Hepatocyte (in vitro differentiated cells): ENCODE measurements at regions not wholly inside any gene's neighbourhood (a gene's known extent, or its start where the extent isn't known, plus 50 kb on each side); places are given as distances from the start of the nearest gene placed in this dataset.

Experiments
- CTCF ChIP-seq: fragments of 200-600 bp; sonication (generic); IDR thresholded peaks from 2 replicates; pipeline ENCODE4 v1.5.1; 2016; ENCODE audit warnings: antibody characterized with exemption, mild to moderate bottlenecking; ENCODE audit not compliant: poor library complexity
- EZH2 ChIP-seq: fragments of 200-600 bp; sonication (generic); IDR thresholded peaks from 2 replicates; pipeline ENCODE4 v1.6.1; 2016; ENCODE audit warnings: antibody characterized with exemption, mild to moderate bottlenecking, borderline replicate concordance
- EZH2phosphoT487 ChIP-seq: fragments of 200-600 bp; sonication (generic); IDR thresholded peaks from one replicate; pipeline ENCODE4 v1.6.1; 2018; ENCODE audit warnings: antibody characterized with exemption, mild to moderate bottlenecking, low read depth, moderate library complexity; ENCODE audit not compliant: unreplicated experiment, severe bottlenecking

- no peak for TF ChIP-seq CTCF
- no peak for TF ChIP-seq EZH2phosphoT487
- TF ChIP-seq EZH2 = no peak
These were observed 193.1 kb upstream of the FSCB start for GRCh38 chr14:44700184-44700583.
